ENCODE measurements at regions not wholly inside any gene's neighbourhood (a gene's known extent, or its start where the extent isn't known, plus 50 kb on each side); places are given as distances from the start of the nearest gene placed in this dataset.
"Not testable (repeated sequence)": the region's sequence is repeated elsewhere in the genome, so short reads cannot be mapped to it uniquely, and the experiment has no call there.

DNA sequence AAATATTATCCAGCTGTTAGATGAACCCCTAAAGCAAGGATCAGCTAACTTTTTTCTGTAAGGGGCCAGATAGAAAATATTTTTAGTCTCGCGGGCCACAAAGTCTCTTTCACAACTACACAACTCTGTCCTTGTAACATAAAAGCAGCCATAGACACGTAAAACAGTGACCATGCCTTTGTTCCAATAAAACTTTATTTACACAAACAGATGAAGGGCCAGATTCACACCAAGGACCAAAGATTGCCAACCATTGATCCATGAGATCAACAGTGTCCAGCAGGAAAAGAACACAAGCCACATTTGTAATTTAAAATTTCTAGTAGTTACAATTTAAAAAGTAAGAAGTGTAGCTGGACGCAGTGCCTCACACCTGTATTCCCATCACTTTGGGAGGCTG, 109.7 kb downstream of the PHETA1 start:
- no peak for ATAC-seq
- TF ChIP-seq OSR1 (CRISPR knock-in tag; IDR thresholded peaks at IDR 0.05) (no peak), ZNF70 (CRISPR knock-in tag; IDR thresholded peaks at IDR 0.05) (no peak), TSHZ2 (CRISPR knock-in tag; IDR thresholded peaks at IDR 0.05) (no peak)
- TF ChIP-seq, protein P1, sequence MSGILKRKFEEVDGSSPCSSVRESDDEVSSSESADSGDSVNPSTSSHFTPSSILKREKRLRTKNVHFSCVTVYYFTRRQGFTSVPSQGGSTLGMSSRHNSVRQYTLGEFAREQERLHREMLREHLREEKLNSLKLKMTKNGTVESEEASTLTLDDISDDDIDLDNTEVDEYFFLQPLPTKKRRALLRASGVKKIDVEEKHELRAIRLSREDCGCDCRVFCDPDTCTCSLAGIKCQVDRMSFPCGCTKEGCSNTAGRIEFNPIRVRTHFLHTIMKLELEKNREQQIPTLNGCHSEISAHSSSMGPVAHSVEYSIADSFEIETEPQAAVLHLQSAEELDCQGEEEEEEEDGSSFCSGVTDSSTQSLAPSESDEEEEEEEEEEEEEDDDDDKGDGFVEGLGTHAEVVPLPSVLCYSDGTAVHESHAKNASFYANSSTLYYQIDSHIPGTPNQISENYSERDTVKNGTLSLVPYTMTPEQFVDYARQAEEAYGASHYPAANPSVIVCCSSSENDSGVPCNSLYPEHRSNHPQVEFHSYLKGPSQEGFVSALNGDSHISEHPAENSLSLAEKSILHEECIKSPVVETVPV (CRISPR knock-in tag; IDR thresholded peaks at IDR 0.05) = no peak

DNA sequence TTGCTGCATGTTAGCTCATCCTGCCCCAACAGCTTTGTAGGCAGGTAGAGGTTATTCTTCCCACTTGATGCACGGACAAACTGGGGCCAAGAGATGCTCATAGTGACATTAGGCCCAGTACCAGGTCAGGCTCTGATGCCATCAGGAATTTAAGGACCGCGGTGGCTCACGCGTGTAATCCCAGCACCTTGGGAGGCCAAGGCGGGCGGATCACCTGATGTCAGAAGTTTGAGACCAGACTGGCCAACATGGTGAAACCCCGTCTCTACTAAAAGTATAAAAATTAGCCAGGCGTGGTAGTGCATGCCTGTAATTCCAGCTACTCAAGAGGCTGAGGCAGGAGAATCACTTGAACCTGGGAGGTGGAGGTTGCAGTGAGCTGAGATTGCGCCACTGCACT, 110.8 kb downstream of the PHETA1 start:
- not testable (repeated sequence) for ATAC-seq

GRCh38 chr12:111257435-111257902, 111.4 kb downstream of the PHETA1 start:
- ATAC-seq = no peak
- TF ChIP-seq ZFP30 (CRISPR knock-in tag; IDR thresholded peaks at IDR 0.05) (no peak), PPARA (CRISPR knock-in tag; IDR thresholded peaks at IDR 0.05; ENCODE audit: borderline replicate concordance) (no peak), PATZ1 (CRISPR knock-in tag; IDR thresholded peaks at IDR 0.05; ENCODE audit: borderline replicate concordance) (no peak), ZFP3 (CRISPR knock-in tag; IDR thresholded peaks at IDR 0.05) (no peak), GLIS3 (CRISPR knock-in tag; IDR thresholded peaks at IDR 0.05) (no peak), RARB (CRISPR knock-in tag; IDR thresholded peaks at IDR 0.05) (no peak), TCF4 (CRISPR knock-in tag; IDR thresholded peaks at IDR 0.05; ENCODE audit: borderline replicate concordance) (no peak), OSR1 (CRISPR knock-in tag; IDR thresholded peaks at IDR 0.05) (no peak), ESRRG (CRISPR knock-in tag; IDR thresholded peaks at IDR 0.05) (no peak), BACH2 (CRISPR knock-in tag; IDR thresholded peaks at IDR 0.05; ENCODE audit: borderline replicate concordance) (no peak), ISL1 (CRISPR knock-in tag; IDR thresholded peaks at IDR 0.05) (no peak), ZNF8 (CRISPR knock-in tag; IDR thresholded peaks at IDR 0.05) (no peak), SNAI2 (CRISPR knock-in tag; IDR thresholded peaks at IDR 0.05) (no peak)
- TF ChIP-seq, protein P2, sequence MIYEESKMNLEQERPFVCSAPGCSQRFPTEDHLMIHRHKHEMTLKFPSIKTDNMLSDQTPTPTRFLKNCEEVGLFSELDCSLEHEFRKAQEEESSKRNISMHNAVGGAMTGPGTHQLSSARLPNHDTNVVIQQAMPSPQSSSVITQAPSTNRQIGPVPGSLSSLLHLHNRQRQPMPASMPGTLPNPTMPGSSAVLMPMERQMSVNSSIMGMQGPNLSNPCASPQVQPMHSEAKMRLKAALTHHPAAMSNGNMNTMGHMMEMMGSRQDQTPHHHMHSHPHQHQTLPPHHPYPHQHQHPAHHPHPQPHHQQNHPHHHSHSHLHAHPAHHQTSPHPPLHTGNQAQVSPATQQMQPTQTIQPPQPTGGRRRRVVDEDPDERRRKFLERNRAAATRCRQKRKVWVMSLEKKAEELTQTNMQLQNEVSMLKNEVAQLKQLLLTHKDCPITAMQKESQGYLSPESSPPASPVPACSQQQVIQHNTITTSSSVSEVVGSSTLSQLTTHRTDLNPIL (CRISPR knock-in tag; IDR thresholded peaks at IDR 0.05; ENCODE audit: low read depth) = no peak
- TF ChIP-seq, protein P3, sequence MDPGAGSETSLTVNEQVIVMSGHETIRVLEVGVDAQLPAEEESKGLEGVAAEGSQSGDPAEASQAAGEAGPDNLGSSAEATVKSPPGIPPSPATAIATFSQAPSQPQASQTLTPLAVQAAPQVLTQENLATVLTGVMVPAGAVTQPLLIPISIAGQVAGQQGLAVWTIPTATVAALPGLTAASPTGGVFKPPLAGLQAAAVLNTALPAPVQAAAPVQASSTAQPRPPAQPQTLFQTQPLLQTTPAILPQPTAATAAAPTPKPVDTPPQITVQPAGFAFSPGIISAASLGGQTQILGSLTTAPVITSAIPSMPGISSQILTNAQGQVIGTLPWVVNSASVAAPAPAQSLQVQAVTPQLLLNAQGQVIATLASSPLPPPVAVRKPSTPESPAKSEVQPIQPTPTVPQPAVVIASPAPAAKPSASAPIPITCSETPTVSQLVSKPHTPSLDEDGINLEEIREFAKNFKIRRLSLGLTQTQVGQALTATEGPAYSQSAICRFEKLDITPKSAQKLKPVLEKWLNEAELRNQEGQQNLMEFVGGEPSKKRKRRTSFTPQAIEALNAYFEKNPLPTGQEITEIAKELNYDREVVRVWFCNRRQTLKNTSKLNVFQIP (CRISPR knock-in tag; IDR thresholded peaks at IDR 0.05; ENCODE audit: borderline replicate concordance, low read depth) = no peak
- TF ChIP-seq, protein P1 (CRISPR knock-in tag; IDR thresholded peaks at IDR 0.05) = no peak
